HG02571 (cell line): ENCODE measurements at regions not wholly inside any gene's neighbourhood (a gene's known extent, or its start where the extent isn't known, plus 50 kb on each side); places are given as distances from the start of the nearest gene placed in this dataset.

Experiments used
- ATAC-seq: cut with Tn5 transposase; IDR thresholded peaks from one replicate; pipeline ENCODE4 v1.9.1; 2021; ENCODE audit warnings: mild to moderate bottlenecking, moderate library complexity; ENCODE audit not compliant: unreplicated experiment

DNA sequence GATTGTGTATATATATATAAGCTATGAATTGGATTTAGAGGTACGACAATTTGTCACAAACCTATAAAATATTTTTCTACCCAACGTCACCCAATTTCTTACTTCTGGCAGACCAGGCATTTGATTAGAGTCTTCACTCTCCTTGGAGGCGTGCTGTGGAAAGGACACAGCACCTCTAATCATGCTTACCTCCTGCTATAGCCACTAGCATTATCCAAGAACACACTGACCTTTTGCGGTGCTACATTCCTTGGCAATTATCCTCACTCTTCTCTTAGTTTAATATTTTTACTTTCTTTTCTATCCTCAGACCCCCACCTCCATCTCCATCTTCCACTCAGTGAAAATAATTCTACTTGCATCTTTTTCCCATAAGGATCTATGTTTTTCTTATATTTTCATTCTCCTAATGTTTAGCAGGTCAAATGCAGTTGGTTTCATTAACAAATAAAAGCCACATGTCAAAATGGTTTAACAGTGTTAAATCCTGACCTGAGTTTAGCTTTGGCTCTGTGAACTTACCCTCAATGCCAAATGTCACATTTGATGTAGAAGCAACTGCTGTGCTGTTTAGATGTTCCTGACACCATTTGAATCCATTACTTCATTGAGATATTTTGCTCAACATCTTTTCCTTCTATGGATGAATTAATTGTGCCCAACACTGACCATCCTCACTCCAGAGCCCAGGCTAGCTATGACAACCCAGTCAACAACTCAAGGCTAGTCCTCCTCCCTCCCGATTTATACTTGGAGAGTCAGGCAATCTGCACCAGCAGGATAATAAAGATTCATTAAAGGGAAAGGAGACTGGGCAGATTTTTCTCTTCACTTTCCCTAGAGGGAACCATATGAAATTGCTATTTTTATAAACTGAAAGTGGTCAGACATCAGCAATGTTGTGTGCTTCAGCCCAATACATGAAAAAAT is 240.5 kb downstream of the MREG start:
- ATAC-seq: no peak

DNA sequence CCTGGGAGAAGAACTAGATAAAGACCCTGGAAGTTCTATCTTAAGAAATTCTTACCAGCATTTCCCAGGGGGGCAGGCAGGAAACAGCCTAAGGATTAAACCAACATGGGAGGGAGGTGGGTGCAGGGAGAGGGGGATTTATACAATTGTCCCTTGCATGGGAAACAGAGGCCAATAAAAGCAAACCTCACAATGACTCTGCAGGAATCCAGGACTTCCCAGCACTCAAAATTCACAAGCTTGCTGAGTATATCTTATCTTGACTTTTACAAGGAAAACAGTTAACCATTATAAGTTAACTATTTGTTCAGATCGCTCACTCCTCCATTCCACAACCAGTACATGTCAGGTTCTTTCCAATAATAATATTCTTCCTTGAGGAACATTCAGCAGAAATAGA is 241.3 kb downstream of the MREG start:
- no peak for ATAC-seq

DNA sequence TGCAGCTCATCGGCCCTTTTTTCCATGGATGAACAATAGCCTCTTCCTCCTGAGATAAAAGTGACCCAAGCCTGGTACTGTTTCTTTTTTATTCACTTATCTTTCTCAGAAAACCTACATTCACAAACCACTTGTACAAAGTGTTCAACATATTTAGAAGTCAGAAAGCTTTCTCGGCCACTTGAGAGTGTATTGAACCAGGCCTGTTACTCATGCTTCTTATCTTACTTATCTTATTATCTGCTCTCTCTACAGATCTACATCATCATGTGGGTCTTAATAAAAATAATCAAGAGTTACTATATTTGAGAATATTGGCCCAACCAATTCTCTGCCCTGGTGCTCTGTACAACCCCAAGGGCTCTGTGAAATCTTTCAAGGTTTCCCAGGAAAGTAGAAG is 242.1 kb downstream of the MREG start:
- ATAC-seq: no peak

DNA sequence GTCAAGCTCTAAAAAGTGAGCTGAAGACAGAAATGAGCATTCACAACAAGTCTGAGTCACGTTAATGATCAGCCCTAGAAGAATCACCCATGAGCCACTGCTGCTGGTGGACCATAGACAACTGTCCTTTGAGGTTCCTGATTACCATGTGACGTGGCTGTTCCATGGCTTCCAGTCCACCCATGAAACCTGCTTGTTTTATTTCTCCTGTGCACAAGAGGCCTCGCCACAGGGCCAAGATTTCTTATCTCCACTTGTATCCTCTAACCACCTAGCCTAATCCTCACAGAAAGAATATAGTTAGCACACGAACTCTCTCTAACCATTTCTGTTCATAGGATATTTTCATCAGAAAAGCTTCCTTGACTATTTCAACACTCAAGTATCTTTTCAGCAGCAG is 242.7 kb downstream of the MREG start:
- no peak for ATAC-seq

DNA sequence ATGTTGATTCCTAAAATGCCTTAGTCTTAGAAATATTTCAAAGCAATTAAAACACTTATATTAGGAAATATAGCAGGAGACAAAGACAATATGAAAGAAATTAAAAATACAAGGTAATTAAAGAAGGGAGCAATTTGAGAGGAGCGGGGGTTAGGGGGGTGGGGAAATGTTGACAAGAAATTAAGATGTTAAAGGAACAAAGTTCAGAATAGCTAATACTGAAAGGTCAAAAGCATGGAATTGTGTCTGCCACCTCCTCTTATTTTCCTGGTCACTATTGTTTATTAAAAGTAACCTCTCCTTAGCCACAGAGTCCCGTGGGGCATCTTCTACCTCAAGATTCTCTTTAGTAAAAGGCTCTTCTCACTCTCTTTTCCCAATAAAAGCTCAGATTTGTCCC is 244.1 kb downstream of the MREG start:
- no peak for ATAC-seq

DNA sequence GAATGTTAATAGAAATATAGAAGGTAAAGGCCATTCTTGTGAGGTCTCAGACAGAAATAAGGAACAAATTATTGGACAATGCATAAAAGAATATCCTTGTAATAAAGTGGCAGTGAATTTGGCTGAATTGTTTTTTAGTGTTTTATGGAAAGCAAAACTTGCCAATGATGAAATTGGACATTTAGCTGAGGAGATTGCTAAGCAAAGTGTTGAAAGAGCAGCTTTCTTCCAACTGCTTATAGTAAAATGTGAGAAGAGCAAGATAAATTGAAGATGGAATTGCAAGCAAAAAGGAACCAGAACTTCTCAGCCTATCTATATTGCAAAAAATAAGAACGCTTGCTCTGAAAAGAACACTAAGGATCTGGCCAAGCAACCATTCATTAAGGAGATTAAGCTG is 245.7 kb downstream of the MREG start:
- ATAC-seq: no peak

DNA sequence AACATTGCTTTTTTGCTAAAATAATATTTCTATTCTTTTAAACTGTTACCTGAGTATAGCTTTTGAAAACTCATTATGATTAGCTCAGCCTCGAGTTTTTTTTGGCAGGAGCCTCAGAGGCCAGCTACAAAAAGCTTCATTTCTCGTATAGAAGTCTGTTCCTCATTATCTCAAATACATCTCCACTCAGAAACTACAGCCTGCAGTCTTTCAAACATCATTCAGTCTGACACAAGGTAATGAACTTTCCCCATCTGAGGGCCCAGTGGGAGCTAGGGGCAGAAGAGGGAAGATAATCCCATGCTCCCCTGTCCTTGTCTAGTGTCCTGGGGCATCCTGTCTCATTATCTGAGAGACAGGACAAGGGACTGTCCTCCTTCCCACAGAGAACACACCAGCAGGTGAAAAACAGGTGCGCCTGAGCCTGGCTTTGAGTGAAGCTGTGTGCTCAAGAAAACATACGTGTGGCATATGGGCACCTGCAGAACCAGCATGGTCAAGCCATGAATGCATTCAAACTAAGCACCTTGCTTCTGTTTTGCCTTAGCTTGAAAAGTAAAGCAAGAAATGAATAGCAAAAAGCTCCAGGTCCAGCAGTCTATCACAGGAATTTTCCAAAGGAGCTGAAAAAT is 247.5 kb downstream of the MREG start:
- no peak for ATAC-seq

DNA sequence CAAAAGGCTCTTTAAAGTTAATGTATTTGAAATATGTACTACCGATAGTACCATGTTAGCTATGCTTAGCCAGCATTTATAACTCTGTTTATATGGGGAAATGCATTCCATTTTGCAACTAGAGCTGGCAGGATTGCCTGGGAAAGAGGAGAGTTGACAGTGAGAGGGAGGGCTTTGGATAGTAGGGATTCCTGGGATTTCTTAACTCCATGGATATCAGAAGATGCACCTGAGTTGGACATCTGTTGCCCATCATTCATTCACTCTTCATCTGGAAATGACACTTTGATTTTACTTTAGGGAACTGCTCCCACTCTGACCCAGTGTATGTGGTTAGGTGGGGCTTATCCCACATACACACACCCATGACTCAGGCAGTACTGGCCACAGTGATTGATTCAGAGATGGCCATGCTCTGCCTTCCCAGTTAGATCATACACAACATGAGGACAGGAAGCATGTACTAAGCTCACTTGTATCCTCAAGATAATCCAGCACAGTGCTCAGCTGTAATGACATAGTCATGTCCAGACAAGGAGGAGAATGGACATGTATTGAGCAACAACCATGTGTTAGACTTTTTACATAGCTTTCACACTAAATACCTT is 248.8 kb downstream of the MREG start:
- no peak for ATAC-seq

DNA sequence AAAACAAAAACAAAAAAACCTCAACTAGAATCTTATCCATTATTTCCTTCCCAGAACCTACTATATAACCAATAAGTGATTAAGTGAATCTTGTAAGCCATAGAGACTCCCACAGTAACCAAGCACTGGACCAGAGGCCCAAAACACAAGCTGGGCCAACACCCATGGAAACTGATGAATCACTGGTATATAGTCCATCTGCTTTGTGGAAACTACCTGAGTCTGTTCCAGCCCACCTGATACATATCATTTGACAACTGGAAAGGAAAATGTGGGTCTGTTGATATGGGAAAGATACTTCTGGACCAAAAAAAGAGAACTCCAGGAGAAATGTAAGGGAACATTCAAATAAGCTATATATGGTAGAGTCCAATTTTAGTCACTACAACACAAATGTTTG is 252.8 kb downstream of the MREG start:
- ATAC-seq: no peak

DNA sequence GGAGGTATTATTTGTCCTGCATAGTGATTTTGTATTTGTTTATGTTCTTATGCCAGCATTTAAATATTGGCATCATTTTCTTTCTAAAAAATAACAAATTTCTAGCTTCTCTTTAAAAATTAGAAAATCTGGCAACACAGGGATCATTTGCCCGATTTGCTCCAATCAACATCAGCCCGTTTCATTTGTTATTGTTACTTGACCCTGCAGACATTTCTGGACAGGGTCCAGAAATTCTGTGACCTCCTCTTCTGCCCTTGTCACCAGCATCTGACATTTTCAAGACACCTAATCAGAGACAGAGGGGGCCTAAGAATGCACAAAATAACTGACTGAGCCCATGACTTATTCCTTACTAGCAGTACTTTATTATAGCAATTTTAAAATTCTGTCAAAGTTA is 253.3 kb downstream of the MREG start:
- no peak for ATAC-seq

DNA sequence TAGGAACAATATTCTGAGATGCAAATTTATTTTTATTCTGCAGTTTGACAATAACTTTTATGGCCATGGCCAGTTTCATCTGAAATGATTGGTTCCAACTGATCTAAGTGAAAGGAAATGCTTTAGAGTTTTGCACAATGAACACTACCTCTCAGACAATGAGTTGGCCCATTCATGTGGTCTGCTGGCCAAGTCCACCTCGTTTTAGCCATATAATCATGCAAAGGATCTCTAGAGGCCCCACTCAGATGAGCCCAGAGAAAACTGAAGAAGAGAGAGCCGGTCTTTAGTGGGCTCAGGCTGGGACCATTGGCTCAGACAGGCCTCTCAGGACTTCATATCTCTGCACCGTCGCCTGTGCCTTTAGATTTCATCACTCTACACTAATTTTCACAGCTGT is 254.7 kb downstream of the MREG start:
- no peak for ATAC-seq

DNA sequence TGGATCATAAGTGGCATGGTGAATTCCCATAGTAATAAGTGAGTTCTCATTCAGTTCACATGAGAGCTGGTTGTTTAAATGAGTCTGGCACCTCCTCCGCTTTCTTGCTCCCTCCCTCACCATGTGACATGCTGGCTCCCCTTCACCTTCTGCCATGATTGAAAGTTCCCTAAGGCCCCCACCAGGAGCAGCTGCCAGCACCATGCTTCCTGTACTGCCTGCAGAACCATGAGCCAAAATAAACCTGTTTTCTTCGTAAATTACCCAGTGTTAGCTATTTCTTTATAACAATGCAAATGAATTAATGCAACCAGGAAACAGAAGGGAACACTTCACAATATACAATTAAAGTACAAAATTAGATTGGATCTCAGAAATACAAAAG is 257.0 kb downstream of the MREG start:
- ATAC-seq: no peak

DNA sequence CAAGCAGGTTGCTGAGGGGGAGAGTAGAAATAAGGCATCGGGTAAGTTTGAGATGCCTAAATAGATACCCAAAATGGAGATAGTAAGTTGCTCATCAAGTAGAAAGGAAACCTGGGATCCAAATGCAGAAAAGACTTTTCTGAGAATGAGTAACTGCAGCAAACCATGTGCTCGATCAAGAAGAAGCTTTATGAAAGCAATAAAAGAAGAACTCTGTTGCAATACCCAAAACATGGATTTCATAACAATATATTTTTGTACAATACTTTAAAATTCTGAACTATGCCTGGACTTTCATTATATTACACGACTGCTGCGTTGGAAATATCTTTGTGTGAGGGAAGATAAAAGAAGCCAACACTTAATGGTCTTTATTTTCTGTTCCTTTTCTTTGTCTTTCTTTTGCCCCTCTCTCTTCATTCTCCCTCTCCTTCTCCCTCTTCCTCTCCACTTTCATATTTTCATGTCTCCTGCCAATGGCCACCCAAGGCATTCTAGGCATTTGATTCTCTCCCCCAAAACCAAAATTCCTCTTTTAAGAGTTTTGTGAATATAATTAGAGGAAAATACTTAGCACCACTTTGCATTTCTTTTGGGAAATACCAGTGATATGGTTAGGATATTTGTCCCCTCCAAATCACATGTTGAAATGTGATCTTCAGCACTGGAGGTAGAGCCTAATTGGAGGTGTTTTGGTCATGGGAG is 257.6 kb downstream of the MREG start:
- no peak for ATAC-seq

DNA sequence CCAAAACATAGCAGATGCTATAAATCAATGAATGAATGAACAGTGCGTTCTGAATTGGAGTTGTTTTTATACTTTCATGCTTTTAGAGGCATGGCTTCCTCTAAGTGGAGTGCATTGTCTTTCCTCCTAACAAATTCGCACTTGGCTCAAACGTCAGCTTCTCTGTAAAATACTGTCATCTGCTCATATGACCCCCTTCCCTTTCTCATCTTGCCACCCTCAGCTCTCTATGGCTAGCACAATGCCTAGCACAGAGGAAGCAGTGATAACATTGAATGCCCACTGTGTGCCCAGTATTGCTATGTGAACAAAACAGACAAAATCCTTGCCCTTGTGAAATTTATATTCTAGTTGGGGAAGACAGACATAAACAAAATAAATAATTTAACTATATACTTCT is 258.8 kb downstream of the MREG start:
- no peak for ATAC-seq

DNA sequence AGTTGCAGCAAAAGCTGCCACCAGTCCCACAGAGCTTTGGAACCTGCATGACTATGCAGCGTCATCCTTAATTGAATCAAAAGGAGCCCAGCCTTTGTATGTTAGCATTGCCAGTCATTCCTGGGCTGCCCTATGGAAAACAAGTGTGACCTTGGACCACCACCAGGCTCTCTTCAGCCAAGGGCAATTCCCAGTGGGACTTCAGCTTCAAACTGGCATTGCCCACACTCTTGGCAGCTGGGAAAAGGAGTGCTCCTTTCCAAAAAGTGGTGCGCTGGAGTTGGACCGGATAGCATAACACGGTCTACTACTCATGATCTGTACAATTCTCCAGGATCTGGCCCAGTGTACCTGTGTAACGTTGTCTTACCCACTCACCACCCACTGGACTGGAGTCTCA is 259.5 kb downstream of the MREG start:
- no peak for ATAC-seq

DNA sequence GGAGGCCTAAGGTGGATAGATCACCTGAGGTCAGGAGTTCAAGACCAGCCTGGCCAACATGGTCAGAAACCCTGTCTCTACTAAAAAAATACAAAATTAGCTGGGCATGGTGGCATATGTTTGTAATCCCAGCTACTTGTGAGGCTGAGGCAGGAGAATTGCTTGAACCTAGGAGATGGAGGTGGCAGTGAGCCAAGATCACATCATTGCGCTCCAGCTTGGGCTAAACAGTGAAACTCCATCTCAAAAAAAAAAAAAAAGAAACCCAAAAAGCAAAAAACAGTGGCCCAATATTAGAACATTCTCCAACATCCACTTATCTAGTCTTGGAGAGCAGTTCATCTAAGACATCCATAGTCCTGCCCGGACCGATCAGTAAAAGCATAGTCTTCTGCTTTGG is 260.4 kb downstream of the MREG start:
- ATAC-seq: no peak

DNA sequence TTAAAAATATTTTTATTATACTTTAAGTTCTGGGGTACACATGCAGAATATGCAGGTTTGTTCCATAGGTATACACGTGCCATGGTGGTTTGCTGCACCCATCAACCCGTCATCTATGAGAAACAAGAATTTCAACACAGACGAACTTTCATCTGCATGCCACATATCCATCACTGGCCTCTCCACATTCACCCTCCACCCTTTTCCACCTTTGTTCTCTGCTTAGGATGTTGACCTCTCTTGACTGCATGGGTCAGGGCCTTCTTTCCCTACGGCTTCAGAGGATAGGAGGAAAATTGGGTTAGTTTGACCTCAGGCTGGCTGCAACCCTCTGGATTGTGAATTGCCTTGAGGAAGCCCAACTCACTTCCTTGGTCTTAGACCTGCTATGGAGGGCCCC is 260.9 kb downstream of the MREG start:
- no peak for ATAC-seq

DNA sequence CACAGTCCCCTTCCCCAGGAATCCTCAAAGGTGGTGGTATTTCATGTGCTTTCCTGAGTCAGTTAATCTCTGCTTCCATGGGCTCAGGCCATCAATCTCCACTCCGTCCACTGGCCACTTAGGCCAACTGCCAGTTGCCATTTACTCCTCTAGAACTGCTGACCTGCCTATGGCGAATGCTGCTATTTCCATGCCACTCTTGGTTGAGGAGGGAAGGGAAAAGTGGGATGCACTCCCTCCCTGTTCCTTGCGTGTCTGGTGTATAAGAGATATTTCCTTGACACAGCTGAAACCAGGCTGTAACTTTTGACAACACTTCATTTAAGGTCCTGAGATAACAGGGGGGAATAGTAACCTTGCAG is 261.5 kb downstream of the MREG start:
- no peak for ATAC-seq

DNA sequence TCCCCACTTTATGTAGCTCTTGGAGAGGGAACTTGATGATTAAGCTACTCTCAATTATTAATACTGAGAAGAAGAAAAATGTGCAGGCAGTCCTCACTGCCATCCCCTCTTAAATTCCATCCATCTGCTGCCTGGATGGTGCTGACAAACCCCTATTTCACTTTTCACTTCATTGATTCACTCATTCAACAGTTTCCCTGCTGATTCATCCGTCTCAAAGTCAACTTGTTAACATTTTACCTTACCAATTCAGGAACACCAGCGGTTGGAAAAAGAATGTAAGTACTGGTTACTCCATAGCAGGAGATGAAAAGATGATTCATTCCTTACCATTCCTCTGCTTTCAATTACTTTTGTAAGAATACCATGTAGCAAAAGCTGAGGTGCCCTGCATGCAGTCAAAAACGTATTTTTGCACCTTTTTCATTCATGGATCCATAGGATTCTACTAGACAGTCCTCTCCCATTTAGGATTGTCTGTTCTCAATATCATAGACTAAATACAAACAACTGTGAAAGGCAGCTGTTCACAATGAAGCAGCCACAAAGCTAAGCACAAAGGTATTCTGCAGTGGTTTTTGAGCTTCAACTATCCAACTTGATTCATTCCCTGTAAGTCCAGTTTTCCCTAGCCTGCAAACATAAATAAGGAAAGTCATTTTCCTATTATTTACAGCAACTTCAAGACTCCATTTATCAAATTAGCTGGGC is 262.0 kb downstream of the MREG start:
- no peak for ATAC-seq

DNA sequence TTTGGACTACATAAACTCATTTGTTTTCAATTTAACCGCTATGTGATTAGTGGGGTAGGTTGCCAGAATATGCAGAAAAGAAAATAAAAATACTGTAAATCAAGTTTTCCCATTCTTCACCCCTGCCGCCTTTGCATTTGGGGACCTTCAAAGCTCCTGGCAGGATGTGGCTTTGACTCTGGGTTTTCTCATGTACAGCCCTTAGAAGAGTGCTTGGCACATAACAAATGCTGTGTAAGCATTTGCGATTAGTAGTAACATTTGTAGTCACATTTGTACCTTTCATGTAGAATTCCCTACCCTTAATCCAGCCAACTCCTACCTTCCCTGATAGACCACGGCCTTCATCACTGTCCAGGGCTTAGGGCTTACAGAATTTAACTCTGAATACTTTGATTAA is 262.6 kb downstream of the MREG start:
- ATAC-seq: no peak
